ENCODE measurements at regions not wholly inside any gene's neighbourhood (a gene's known extent, or its start where the extent isn't known, plus 50 kb on each side); places are given as distances from the start of the nearest gene placed in this dataset.

GRCh38 chr6:37761554-37762271 is 57.8 kb upstream of the ZFAND3 start:
- TF ChIP-seq YY1 (IDR thresholded peaks at IDR 0.05) (peak; percentile 29), CTCF (IDR thresholded peaks at IDR 0.05; ENCODE audit: low read depth, low read length, missing input control) (no peak), TAF1 (conservative IDR thresholded peaks at IDR 0.05) (no peak)

Data from liver (tissue), 3 donors.